Testis (tissue), 2 donors: ENCODE measurements at regions not wholly inside any gene's neighbourhood (a gene's known extent, or its start where the extent isn't known, plus 50 kb on each side); places are given as distances from the start of the nearest gene placed in this dataset.

ENCODE experiments used
- CTCF ChIP-seq, 3 experiments: fragments of 450-650 bp in 2 of 3; fragments of 200-600 bp in 1 of 3; sonication (generic) in 1 of 3; IDR thresholded peaks; one replicate each; pipeline ENCODE4 v1.5.1; 2016 to 2019; ENCODE audit warnings: antibody characterized with exemption in 3 of 3, mild to moderate bottlenecking in 2 of 3, moderate library complexity in 1 of 3
- POLR2A ChIP-seq: fragments of 450-650 bp; IDR thresholded peaks from one replicate; pipeline ENCODE4 v1.6.1; 2017; ENCODE audit warnings: antibody characterized with exemption, mild to moderate bottlenecking, moderate library complexity

DNA sequence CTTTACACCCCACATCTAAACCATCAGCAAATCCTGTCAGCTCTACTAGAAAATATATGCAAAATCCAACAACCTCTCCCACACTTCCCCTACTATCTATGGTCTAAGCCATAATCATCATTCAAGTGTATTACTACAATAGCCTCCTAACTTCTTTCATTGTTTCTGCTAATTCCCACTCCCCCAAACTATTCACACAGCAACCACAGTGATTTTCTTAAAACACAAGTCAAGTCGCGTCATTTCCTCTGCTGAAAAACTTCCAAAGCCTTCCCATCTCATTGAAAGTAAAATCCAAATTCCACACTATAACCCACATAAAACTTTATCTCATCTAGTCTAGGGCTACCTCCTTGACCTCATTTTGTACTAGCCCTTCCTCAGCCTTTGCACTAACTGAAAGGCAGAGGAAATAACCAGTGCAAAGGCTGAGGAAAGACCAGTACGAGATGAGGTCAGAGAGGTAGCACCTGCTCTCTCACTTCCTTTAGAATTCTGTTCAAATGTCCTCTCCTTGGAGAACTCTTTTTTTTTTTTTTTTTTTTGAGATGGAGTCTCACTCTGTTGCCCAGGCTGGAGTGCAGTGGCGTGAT is 65.5 kb upstream of the MDM1 start:
- TF ChIP-seq POLR2A (no peak), CTCF (IDR thresholded peaks at IDR 0.05) (no peak)
